ENCODE measurements at regions not wholly inside any gene's neighbourhood (a gene's known extent, or its start where the extent isn't known, plus 50 kb on each side); places are given as distances from the start of the nearest gene placed in this dataset.

DNA sequence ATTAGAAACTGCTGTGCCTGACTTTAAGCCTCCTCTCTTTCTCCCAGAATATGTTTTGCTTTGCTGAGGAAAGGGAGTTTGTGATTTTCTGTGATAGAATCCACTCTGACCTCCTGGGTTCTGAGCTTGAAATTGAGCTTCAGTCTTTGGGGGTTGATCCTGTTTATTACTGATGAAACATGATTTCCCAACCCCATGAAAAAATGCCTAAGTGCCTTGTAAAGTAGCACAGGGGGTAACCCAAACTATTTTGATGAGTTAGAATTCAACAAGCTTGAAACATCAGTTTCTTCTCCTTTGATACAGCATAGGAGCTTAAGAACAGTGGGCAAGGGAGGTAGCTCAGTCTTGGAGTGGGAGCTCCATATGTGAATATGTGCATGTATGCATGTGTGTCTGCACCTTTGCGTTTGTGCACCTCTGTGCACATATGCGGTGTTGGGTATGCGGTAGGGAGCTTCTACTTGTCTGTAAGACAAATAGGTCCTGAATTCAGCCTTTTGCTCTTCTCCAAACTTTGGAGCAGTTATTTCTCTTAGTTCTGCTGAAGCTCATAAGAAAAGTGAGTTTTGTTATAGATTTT is 364.6 kb downstream of the OSR1 start:
- TF ChIP-seq POLR2A (IDR thresholded peaks at IDR 0.05), result no peak
- TF ChIP-seq, protein P1, sequence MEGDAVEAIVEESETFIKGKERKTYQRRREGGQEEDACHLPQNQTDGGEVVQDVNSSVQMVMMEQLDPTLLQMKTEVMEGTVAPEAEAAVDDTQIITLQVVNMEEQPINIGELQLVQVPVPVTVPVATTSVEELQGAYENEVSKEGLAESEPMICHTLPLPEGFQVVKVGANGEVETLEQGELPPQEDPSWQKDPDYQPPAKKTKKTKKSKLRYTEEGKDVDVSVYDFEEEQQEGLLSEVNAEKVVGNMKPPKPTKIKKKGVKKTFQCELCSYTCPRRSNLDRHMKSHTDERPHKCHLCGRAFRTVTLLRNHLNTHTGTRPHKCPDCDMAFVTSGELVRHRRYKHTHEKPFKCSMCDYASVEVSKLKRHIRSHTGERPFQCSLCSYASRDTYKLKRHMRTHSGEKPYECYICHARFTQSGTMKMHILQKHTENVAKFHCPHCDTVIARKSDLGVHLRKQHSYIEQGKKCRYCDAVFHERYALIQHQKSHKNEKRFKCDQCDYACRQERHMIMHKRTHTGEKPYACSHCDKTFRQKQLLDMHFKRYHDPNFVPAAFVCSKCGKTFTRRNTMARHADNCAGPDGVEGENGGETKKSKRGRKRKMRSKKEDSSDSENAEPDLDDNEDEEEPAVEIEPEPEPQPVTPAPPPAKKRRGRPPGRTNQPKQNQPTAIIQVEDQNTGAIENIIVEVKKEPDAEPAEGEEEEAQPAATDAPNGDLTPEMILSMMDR (IDR thresholded peaks at IDR 0.05), result no peak

Measured in thyroid gland (tissue), 4 donors.